Astrocyte (in vitro differentiated cells and primary cell): ENCODE measurements at regions not wholly inside any gene's neighbourhood (a gene's known extent, or its start where the extent isn't known, plus 50 kb on each side); places are given as distances from the start of the nearest gene placed in this dataset.

Source experiments
- DNase-seq: peaks from one replicate; pipeline ENCODE4 v3.0.0-alpha.2; 2010; ENCODE audit warnings: low read depth
- FAIRE-seq: peaks from 2 replicates; lab custom pipeline; 2011; peaks lifted over from hg19 to GRCh38; lab: Jason Lieb, UNC
- H2AFZ ChIP-seq: 2 replicates; pipeline ENCODE4 v1.6.0; 2012; ENCODE audit warnings: low read depth, low read length, inconsistent platforms
- H3K27ac ChIP-seq: 2 replicates; pipeline ENCODE4 v1.5.1; 2011; ENCODE audit warnings: low read depth, low read length, inconsistent platforms
- H3K27me3 ChIP-seq: 2 replicates; pipeline ENCODE4 v1.6.0; 2011; ENCODE audit warnings: low read length, inconsistent platforms; ENCODE audit not compliant: insufficient read depth
- H3K36me3 ChIP-seq: 2 replicates; pipeline ENCODE4 v1.5.1; 2011; ENCODE audit warnings: low read length, inconsistent platforms; ENCODE audit not compliant: insufficient read depth
- H3K4me1 ChIP-seq: 2 replicates; pipeline ENCODE4 v1.5.1; 2011; ENCODE audit warnings: low read length, inconsistent platforms; ENCODE audit not compliant: insufficient read depth
- H3K4me2 ChIP-seq: 2 replicates; pipeline ENCODE4 v1.6.0; 2012; ENCODE audit warnings: low read length, inconsistent platforms
- H3K4me3 ChIP-seq: 2 replicates; pipeline ENCODE4 v1.5.1; 2011; ENCODE audit warnings: low read depth, mild to moderate bottlenecking, low read length, inconsistent platforms; ENCODE audit not compliant: insufficient read depth
- H3K79me2 ChIP-seq: 2 replicates; pipeline ENCODE4 v1.6.0; 2012; ENCODE audit warnings: mild to moderate bottlenecking, low read length, inconsistent platforms; ENCODE audit not compliant: insufficient read depth
- H3K9ac ChIP-seq: 2 replicates; pipeline ENCODE4 v1.6.0; 2012; ENCODE audit warnings: mild to moderate bottlenecking, low read length, inconsistent platforms
- H3K9me3 ChIP-seq: 2 replicates; pipeline ENCODE4 v1.5.1; 2012; ENCODE audit warnings: low read depth, mild to moderate bottlenecking, low read length, inconsistent platforms; ENCODE audit not compliant: insufficient read depth
- H4K20me1 ChIP-seq: 2 replicates; pipeline ENCODE4 v1.6.0; 2012; ENCODE audit warnings: low read length, inconsistent platforms; ENCODE audit not compliant: insufficient read depth
- H3K27ac Mint-ChIP-seq: one replicate; pipeline ENCODE4 v1.8.0; 2021; ENCODE audit warnings: mild to moderate bottlenecking, mixed read lengths; ENCODE audit not compliant: unreplicated experiment
- H3K27me3 Mint-ChIP-seq: one replicate; pipeline ENCODE4 v1.8.0; 2021; ENCODE audit warnings: low read depth, mixed read lengths; ENCODE audit not compliant: unreplicated experiment
- H3K36me3 Mint-ChIP-seq: one replicate; pipeline ENCODE4 v1.8.0; 2021; ENCODE audit warnings: low read depth, mixed read lengths; ENCODE audit not compliant: unreplicated experiment
- H3K4me1 Mint-ChIP-seq: one replicate; pipeline ENCODE4 v1.8.0; 2021; ENCODE audit warnings: low read depth, mixed read lengths; ENCODE audit not compliant: unreplicated experiment
- H3K4me3 Mint-ChIP-seq: one replicate; pipeline ENCODE4 v1.8.0; 2021; ENCODE audit warnings: mild to moderate bottlenecking, moderate library complexity, mixed read lengths; ENCODE audit not compliant: unreplicated experiment
- H3K9me3 Mint-ChIP-seq: one replicate; pipeline ENCODE4 v1.8.0; 2021; ENCODE audit warnings: mild to moderate bottlenecking, mixed read lengths; ENCODE audit not compliant: unreplicated experiment
- EZH2 ChIP-seq: IDR thresholded peaks from 2 replicates; pipeline ENCODE4 v1.6.1; 2012; ENCODE audit warnings: mild to moderate bottlenecking, low read length, inconsistent platforms; ENCODE audit not compliant: insufficient read depth
- TF ChIP-seq, protein P1 (sequence below): IDR thresholded peaks from 2 replicates; pipeline ENCODE4 v1.5.1; 2011; ENCODE audit warnings: low read depth, mild to moderate bottlenecking, inconsistent platforms, low read length, moderate library complexity; ENCODE audit not compliant: insufficient read depth

DNA sequence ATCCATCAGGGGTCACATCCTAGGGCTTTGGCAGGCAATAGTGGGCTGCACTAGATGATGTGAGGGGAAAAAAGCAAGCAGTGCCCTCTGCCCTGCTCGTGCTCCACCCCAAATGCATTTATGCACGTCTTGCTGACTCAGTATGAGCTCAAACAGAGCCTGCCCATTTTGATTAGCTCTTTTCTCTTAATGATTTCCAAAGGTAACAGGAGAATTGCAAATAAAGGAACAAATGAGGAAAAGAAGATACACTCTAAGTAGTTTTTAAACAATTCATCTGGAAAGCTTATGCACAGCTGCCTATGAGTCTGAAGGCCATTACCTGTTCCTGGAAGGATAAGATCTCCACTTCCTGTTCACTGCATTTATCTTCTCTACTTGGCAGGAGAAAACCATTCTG is 364.2 kb downstream of the TMEM232 start:
- H3K4me3 ChIP-seq: no peak overlapping the region
- TF ChIP-seq, protein P1, sequence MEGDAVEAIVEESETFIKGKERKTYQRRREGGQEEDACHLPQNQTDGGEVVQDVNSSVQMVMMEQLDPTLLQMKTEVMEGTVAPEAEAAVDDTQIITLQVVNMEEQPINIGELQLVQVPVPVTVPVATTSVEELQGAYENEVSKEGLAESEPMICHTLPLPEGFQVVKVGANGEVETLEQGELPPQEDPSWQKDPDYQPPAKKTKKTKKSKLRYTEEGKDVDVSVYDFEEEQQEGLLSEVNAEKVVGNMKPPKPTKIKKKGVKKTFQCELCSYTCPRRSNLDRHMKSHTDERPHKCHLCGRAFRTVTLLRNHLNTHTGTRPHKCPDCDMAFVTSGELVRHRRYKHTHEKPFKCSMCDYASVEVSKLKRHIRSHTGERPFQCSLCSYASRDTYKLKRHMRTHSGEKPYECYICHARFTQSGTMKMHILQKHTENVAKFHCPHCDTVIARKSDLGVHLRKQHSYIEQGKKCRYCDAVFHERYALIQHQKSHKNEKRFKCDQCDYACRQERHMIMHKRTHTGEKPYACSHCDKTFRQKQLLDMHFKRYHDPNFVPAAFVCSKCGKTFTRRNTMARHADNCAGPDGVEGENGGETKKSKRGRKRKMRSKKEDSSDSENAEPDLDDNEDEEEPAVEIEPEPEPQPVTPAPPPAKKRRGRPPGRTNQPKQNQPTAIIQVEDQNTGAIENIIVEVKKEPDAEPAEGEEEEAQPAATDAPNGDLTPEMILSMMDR: no peak
- no peak for TF ChIP-seq EZH2
- H3K36me3 ChIP-seq: no peaks in the 10 kb centered on the region
- DNase-seq (no peak), FAIRE-seq (no peak)
- no peaks in the 10 kb centered on the region for H3K9me3 Mint-ChIP-seq
- no peak overlapping the region for H3K9ac ChIP-seq
- no peaks in the 10 kb centered on the region for H3K4me1 Mint-ChIP-seq
- no peak overlapping the region for H3K27ac Mint-ChIP-seq
- H3K27ac ChIP-seq: no peak overlapping the region
- H3K4me2 ChIP-seq: no peak overlapping the region
- H3K4me1 ChIP-seq: peaks cover 9% of the 10 kb centered on the region
- H3K79me2 ChIP-seq: no peaks in the 10 kb centered on the region
- H3K27me3 Mint-ChIP-seq: peaks cover 2% of the 10 kb centered on the region
- H3K9me3 ChIP-seq: no peaks in the 10 kb centered on the region
- no peaks in the 10 kb centered on the region for H3K27me3 ChIP-seq
- no peaks in the 10 kb centered on the region for H3K36me3 Mint-ChIP-seq
- H3K4me3 Mint-ChIP-seq: no peak overlapping the region
- H4K20me1 ChIP-seq: no peaks in the 10 kb centered on the region
- no peak overlapping the region for H2AFZ ChIP-seq

DNA sequence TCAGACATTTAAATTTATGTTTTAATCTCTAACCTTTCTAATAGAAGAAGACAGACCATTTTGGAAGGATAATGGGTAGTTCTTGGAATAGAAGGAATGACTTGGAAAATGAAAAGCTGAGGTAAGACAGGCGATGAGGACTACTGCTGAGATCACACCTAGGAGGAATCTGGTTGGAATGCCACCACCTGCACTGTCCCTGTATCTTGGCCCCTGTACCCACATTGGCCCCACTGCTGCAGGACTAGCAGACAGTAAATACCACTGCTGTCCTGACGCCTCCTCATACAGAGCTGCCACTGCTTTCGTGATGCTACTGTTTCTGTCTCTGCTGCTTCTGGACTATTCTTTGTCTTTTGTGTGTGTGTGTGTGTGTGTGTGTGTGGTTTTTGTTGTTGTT is 359.8 kb downstream of the TMEM232 start:
- no peak for FAIRE-seq

More for the DNA sequence above, 359.8 kb downstream of the TMEM232 start:
- no peak for DNase-seq
- Histone ChIP-seq H2AFZ (no peak overlapping the region), H3K36me3 (no peaks in the 10 kb centered on the region), H3K4me1 (peaks cover 8% of the 10 kb centered on the region), H4K20me1 (no peaks in the 10 kb centered on the region), H3K79me2 (no peaks in the 10 kb centered on the region), H3K27me3 (no peaks in the 10 kb centered on the region), H3K9me3 (no peaks in the 10 kb centered on the region), H3K4me3 (no peak overlapping the region), H3K9ac (no peak overlapping the region), H3K4me2 (no peak overlapping the region), H3K27ac (no peak overlapping the region)
- Mint-ChIP-seq H3K27me3 (no peaks in the 10 kb centered on the region), H3K27ac (no peak overlapping the region), H3K4me1 (peaks cover 5% of the 10 kb centered on the region), H3K4me3 (no peak overlapping the region), H3K9me3 (no peaks in the 10 kb centered on the region), H3K36me3 (no peaks in the 10 kb centered on the region)
- TF ChIP-seq, protein P1: no peak
- TF ChIP-seq EZH2: no peak
